Cardiac septum (tissue), 1 donor: ENCODE measurements at regions not wholly inside any gene's neighbourhood (a gene's known extent, or its start where the extent isn't known, plus 50 kb on each side); places are given as distances from the start of the nearest gene placed in this dataset.
A peak's percentile ranks its signal among the peaks of the same experiment; 100 is the strongest.
"Not testable (repeated sequence)": the region's sequence is repeated elsewhere in the genome, so short reads cannot be mapped to it uniquely, and the experiment has no call there.

Source experiments
- DNase-seq: peaks from one replicate; pipeline ENCODE4 v3.0.0-alpha.2; 2020; ENCODE audit warnings: low spot score
- intact Hi-C: fragments of 100-400 bp; cut with DNase I; formaldehyde crosslinking; loops from one replicate; pipeline ENCODE4 v1.14.0; 2022
- donor health status: DM: no; HTN: no; CAD: no.

DNA sequence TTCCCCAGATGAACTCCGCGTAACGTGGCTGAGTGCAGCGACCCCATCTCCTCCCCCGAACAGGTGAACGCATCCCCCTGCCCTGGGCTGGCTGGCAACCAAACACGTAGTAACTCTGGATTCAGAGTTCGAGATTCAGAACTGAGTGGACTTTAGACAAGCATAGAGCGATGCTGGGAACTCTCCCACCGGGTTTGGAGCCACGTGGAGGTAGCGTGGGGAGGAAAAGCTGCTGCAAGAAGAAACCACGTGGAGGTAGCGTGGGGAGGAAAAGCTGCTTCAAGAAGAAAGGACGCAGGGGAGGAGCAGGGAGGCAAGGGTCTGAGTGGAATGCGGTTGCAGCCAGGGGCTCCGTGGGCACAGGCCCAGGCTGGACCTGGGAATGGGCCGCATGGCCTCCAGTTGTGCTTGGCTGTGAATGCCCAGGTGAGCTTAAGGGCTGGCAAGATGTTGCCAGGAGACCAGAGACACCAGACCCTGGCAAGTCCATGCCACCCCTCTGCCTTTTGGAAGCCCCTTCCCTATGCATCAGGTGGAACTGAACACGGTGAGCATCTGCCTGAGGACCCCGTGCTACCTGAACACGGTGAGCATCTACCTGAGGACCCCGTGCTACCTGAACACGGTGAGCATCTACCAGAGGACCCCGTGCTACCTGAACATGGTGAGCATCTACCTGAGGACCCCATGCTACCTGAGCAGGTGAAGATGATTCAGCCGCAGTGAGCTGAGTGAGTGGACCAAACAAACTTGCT, 118.0 kb upstream of the FRMD1 start:
- DNase-seq = peak; percentile 38
- intact Hi-C loops = no loop called here

DNA sequence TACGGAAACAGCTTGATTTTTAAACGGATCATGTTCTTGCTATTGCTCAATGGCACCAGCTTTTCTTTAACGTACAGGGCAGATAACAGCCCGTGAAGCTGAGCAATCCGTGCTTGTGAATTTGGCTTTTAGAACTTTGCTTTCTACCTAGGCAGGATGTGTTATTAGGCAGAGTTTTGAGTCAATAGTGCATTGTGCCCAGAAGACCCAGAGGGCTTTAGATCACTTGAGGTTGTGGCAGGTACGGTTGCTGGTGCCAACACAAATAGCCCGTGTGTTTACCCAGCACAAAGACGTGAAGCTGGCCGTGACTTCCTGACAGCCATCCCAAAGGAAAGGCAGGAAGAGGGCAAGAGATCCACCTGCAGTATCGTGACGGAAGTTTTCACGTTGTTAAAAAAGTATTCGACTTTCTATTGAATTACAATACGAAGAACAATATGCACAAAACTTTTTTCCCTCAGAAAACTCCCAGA, 117.4 kb upstream of the FRMD1 start:
- DNase-seq = peak; percentile 26

DNA sequence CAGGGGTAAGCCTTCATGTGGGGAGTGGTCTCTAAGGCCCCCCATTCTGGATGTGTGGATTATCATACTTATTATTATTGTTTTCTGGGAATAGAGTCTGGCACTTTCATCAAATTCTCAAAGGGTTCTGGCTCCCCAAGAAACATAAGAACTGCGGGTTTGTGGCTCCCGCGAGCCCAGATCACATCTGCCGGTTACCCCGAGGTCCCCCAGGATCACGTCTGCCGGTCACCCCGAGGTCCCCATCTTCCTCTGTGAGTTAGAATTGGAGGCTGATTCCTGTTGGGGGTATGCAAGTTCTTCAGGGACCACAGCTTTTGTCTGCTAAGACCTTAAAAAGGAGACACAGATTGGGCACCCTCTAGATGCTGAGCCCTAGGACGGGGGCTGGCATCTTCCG, 116.7 kb upstream of the FRMD1 start:
- intact Hi-C loops = no loop called here
- peak; percentile 33 for DNase-seq

More for the DNA sequence above, 117.4 kb upstream of the FRMD1 start:
- intact Hi-C loops = no loop called here

DNA sequence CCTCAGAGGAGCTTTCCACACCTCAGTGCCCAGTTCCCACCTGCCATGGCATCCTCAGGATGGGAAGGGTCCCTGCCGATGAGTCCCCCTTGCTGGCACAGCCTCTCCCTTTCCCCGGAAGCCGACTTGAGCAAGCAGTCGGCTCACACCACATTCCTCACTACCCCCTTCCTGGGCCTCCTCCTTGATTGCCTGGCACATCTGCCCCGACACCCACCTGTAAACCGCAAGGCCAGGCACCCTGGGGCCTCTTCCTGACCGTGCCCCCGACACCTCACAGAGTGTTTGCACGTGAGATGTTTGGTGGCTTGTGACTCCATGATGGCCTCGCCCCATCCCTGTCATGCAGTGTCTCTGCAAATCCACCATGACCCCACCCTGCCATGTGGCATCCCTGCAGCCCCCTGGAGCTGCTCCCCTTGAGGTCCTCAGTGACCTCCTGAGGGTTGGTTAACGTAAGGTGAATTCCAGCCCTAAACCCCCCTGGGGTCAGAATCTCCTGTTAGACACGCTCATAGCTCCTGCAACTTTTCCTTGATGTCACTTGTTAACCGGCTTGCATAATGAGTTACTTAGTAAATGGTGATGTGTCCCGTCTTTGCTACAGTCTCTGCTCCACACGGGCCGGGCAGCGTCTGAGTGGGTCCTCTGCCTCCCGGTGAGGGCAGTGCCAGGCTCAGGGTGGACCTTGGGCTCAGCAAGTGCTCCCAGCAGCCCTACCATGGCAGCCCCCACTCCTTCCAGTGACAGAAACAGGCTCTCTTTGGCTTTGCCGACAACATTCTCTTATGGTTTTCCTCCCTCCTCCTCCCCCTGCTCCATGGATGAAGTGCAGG, 115.9 kb upstream of the FRMD1 start:
- intact Hi-C loops = no loop called here
- DNase-seq = peak; percentile 63

DNA sequence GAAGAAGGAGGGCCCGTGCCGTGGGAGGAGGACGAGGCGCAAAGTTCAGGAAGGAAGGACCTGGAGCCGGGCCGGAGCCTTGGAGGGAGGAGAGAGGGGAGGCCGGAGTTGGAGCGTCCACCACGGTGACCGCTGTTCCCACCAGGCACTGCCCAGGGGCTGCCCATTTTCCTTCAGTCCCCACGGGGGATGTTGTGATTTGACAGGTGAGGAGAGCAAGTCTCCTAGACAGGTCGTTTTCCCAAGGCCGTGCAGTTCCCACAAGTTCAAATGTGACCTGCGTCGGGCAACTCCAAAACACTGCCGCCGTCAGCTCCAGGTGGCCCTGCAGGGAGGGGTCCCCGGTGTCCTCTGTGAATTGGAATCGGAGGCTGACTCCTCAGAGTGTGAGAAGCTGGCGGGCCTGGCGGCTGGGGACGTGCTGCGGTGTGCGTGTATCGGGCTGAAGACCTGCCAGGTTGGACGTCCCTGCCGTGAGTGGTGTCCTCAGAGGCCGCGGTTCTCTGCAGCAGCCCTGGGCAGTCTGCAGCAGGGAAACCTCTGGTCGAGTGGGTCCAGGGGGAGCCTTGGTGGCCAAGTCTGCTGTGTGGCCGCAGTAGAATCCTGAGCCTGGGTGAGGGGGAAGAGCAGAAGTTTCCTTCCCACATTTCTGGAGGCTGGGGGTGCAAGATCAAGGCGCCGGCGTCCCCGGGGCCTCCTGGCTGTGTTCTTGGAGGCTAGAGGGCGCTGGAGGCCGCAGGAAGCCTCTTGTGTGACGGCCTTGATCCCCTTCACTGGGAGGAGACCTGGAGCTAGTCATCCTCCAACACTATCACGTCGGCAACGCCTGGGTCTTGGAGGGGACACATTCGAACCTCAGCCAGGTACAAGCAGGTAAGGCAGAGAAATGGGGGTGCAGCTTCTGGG, 115.1 kb upstream of the FRMD1 start:
- peak; percentile 70 for DNase-seq
- intact Hi-C loops = no loop called here

DNA sequence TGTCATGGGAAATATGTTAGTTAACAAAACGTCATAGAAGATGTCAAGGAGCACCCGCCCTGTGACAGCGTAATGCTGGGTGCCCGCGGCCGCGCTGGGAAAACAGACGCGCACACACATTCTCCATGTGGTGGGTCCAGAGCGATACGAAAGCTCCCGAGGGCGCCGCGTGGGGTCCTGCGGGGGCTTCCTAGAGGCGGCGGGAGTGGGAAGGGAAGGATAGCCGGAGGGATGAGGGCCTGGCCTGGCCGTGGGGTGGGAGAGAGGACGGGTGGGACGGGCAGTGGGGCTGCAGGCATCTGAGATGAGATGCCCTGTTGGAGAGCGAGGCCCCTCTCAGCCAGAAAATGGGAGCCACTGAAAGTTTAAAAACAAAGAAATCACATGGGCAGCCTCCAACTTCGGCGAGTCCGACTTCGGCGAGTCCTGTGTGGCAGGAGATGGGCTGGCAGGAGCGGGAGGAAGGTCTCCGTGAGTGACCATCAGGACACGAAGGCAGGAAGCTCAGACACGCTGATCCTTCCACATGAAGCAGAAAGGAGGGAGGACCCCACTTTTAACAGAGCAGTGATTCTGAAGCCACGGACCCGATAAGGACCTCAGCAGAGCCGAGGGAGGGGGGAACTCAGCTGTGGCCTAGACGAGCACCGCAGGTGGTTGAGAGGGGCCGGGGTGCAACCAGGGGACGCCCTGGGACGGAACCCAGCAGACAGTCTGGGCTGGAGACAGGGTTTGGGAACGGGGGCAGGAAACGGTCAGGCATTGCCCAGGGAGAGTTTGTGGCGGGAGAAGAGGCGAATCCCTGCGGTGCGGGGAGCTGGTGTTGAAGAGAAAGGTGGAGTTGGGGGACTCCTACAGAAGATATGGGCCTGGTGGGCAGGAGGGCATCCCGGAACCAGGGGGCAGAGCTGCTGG, 114.1 kb upstream of the FRMD1 start:
- peak; percentile 59 for DNase-seq

GRCh38 chr6:168192195-168192900, 113.3 kb upstream of the FRMD1 start:
- intact Hi-C loops = no loop called here
- no peak for DNase-seq

More for the DNA sequence above, 114.1 kb upstream of the FRMD1 start:
- intact Hi-C loops = no loop called here

DNA sequence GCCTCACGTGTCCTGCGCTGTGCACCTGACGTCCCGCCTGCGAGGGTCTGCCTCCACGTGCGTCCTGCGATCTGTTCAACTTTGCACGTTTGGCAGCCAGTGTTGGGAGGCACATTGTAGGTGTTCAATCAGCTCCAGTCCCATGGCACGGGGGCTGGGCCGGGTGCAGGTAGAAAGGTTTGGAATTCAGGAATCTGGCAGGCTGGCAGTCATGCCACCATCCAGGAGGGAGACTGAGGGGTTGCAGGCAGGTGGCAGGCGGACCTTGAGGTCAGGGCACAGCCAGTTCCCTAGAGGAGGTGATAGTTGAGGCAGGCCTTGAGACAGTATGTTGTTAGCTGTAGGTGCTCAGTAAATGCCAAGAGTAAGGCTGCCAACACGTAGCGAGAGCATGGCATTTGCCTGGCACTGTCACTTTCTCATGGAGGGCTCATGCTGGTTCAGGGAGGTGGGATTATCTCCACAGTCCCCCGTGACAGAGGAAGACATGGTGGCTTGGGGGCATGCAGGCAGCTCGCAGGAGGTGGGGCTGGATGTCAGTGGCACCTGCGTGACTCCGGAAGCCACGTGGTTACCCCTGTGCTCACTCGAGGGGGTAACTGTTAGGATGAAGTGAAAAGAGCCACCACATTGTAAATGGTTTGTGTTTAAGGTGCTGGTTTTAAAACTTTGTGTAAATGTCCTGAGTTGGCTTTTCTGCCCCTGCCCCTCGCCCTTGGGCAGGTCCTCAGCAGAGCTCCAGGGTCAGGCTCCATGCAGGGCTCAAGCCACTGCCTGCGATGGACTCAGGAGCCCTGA, 111.8 kb upstream of the FRMD1 start:
- peak; percentile 56 for DNase-seq
- intact Hi-C loops = no loop called here

- intact Hi-C loops = no loop called here
- DNase-seq = peak; percentile 65
Measured at GRCh38 chr6:168190014-168190405, 111.0 kb upstream of the FRMD1 start.

- DNase-seq = peak; percentile 74
- intact Hi-C loops = no loop called here
Measured at GRCh38 chr6:168189200-168190013, 110.4 kb upstream of the FRMD1 start.

- peak; percentile 60 for DNase-seq
Measured at GRCh38 chr6:168188369-168189199, 109.6 kb upstream of the FRMD1 start.

DNA sequence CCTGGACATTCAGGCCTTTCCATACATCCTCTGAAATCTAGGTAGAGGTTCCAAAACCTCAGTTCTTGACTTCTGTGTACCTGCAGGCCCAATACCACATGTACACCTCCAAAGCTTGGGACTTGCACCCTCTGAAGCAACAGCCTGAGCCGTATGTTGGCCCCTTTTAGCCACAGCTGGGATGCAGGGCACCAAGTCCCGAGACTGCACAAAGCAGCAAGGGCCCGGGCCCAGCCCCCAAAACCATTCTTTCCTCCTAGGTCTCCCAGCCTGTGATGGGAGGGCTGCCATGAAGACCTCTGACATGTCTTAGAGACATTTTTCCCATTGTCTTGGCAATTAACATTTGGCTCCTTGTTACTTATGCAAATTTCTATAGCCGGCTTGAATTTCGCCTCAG, 107.4 kb upstream of the FRMD1 start:
- intact Hi-C loops = no loop called here
- DNase-seq = peak; percentile 46

More at GRCh38 chr6:168188369-168189199, 109.6 kb upstream of the FRMD1 start:
- intact Hi-C loops = no loop called here

DNA sequence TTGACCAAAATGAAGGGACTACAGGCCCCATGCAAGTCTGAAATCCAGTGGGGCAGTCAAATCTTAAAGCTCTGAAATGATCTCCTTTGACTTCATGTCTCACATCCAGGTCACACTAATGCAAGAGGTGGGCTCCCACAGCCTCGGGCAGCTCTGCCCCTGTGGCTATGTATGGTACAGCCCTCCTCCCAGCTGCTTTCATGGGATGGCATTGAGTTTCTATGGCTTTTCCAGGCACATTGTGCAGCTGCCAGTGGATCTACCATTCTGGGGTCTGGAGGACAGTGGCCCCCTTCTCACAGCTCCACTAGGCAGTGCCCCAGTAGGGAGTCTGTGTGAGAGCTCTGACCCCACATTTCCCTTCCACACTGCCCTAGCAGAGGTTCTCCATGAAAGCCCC, 107.0 kb upstream of the FRMD1 start:
- peak; percentile 24 for DNase-seq
- intact Hi-C loops = not testable (repeated sequence)

DNA sequence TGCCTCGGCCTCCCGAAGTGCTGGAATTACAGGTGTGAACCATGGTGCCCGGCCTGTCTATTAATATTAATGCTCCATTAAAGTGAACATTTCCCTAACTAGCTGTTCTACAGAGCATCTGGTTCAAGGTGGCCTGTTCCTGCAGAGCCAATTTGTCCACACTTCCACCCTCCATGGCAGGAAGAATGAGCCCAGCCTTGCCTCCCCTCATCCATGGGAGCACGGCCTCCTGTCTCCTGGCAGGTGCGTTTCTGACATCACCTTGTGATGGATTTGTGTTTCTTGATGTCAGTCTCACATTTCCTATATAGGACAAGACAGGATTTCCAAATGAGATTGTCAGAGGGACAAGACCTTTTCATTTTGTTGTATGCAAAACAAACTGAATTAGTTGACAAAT, 105.7 kb upstream of the FRMD1 start:
- intact Hi-C loops = no loop called here

GRCh38 chr6:168183613-168183970, 104.6 kb upstream of the FRMD1 start:
- intact Hi-C loops = no loop called here
- DNase-seq = no peak

More for the DNA sequence above, 105.7 kb upstream of the FRMD1 start:
- no peak for DNase-seq
